Retinal pigment epithelial cell (primary cell): ENCODE measurements at regions not wholly inside any gene's neighbourhood (a gene's known extent, or its start where the extent isn't known, plus 50 kb on each side); places are given as distances from the start of the nearest gene placed in this dataset.
A peak's percentile ranks its signal among the peaks of the same experiment; 100 is the strongest.

Source experiments
- DNase-seq: peaks from one replicate; pipeline ENCODE4 v3.0.0-alpha.2; 2010; ENCODE audit warnings: low read depth
- H3K4me3 ChIP-seq: 2 replicates; pipeline ENCODE4 v1.5.1; 2011; ENCODE audit warnings: mild to moderate bottlenecking, low read length, control low read depth, moderate library complexity
- TF ChIP-seq, protein P1 (sequence below): conservative IDR thresholded peaks from 2 replicates; pipeline ENCODE4 v1.5.1; 2011; ENCODE audit warnings: low read depth, low read length, control low read depth, inconsistent platforms

DNA sequence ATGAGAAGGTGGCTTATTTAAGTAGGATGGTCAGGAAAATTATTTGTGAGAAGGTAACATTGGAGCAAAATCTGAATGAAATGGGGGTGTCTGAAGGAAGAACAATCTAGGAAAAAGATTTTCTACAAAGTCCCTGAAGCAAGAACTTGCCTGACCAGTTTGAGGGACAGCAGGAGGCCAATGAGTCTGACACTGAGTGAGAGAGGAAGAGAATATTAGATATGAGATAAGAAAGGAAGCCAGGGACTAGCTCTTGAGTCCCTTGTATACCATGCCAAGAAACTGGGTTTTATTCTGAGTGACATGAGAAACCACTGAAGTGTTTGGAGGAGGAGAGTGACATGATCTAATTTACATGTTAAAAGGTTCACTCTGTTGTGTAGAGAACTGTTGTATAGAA, 1478.9 kb downstream of the RPA4 start:
- TF ChIP-seq, protein P1, sequence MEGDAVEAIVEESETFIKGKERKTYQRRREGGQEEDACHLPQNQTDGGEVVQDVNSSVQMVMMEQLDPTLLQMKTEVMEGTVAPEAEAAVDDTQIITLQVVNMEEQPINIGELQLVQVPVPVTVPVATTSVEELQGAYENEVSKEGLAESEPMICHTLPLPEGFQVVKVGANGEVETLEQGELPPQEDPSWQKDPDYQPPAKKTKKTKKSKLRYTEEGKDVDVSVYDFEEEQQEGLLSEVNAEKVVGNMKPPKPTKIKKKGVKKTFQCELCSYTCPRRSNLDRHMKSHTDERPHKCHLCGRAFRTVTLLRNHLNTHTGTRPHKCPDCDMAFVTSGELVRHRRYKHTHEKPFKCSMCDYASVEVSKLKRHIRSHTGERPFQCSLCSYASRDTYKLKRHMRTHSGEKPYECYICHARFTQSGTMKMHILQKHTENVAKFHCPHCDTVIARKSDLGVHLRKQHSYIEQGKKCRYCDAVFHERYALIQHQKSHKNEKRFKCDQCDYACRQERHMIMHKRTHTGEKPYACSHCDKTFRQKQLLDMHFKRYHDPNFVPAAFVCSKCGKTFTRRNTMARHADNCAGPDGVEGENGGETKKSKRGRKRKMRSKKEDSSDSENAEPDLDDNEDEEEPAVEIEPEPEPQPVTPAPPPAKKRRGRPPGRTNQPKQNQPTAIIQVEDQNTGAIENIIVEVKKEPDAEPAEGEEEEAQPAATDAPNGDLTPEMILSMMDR = no peak
- H3K4me3 ChIP-seq = no peak overlapping the region
- no peak for DNase-seq

DNA sequence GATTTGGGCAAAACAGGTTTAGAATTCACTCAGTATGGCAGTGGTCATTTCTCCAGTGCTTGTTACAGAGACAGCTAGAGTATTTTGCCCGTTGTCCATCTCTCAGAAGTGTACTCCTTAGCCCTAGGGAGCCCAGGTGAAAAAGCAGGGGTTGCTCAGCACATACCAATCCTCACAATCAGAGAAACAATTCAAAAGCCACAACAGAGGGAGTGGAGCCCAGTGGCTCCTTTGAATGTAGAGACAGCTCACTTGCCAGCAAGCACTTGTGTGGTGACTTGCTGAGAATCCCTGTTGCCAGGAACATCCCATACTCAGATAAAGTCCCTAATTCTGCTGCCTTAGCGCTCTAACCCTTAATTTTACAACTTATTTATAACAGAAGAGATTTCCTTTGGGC, 1488.3 kb downstream of the RPA4 start:
- DNase-seq = no peak
- TF ChIP-seq, protein P1 = no peak
- no peak overlapping the region for H3K4me3 ChIP-seq

DNA sequence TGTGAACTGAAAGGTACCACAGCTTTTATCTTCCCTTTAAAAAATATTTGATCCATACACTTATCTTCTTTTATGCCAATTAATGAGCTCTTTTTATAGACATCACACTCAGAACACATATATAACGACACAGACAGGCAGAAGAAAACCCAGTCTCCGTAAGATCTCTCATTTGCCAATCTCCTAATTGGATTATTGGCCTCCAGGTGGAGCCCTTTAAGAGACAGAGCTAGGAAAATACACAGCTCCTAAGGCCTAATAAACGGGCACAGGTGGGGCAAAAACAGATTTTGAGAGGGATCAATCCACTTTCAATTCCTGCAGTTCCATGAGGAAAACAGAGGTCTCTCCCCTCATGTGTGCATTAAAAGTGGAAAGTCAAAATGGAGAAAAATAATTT, 1495.4 kb downstream of the RPA4 start:
- TF ChIP-seq, protein P1 = no peak
- no peak for DNase-seq
- no peak overlapping the region for H3K4me3 ChIP-seq

DNA sequence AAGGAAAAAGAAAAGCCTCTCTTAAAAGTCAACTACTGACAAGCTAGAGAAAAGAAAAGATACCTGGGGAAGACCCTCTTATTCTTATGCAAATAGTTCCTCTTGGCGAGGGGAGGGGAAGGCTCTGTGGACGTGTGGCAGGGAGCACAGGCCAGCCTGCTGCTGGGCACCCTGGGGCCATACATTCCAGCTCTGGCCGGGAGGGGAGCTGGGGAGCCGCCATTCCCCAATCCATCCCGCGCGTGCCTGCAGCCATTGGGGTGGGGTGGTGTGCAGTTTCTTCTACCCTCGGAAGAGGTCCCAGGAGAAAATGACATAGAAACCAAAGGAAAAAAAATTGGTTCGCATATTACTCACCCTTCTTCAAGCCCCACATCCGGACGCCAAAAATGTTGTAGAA, 1496.4 kb downstream of the RPA4 start:
- no peak overlapping the region for H3K4me3 ChIP-seq
- no peak for DNase-seq
- TF ChIP-seq, protein P1 = no peak

DNA sequence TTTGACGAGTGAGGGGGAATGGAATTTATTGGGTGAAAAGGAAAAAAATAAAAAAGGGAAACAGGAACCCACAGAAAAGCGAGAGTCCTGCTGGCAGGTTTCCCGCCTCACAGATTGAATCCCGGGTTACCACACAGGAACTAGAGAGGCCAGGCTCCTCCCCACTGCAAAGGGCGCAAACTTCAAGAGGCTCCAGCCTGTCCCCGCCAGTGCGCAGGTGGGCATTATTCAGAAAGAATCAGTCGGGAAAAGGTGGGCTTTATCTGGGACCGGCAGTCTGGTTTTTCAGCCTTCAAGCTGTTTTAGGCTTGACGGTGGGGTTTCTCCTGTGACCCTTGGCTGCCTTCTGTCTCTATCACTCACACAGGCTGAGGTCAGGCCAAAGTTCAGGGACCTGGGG, 1496.8 kb downstream of the RPA4 start:
- no peak for DNase-seq
- TF ChIP-seq, protein P1 = no peak
- H3K4me3 ChIP-seq = no peak overlapping the region

DNA sequence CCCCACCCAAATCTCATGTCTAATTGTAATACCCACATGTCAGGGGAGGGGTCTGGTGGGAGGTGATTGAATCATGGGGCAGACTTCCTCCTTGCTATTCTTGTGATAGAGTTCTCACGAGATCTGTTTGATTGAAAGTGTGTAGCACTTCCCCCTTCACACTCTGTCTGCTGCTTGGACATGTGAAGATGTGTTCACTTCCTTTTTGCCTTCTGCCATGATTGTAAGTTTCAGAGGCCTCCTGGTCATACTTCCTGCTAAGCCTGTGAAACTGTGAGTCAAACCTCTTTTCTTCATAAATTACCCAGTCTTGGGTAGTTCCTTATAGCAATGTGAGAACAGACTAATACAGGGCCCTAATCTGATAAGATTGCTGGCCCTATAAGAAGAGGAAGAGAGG, 1514.8 kb downstream of the RPA4 start:
- TF ChIP-seq, protein P1 = no peak
- no peak overlapping the region for H3K4me3 ChIP-seq
- DNase-seq = no peak

DNA sequence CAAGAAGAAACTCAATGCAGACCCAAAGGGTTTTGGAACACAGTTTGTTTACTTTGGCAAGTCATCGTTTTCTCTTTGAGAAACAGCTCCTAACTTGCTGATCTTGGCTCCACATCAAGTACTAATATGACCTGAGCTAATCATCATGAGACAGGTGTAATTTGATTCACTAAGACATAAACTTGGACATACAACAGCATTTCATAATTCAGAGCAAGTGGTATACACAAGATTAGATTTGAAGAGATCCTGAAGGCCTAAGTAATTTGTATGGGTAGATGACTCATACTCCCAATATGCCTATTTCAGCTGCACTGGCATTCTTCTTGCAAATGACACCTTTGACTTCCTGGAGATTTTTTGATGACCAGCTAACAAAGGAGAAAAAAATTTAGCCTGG, 1521.7 kb downstream of the RPA4 start:
- no peak overlapping the region for H3K4me3 ChIP-seq
- TF ChIP-seq, protein P1 = no peak
- DNase-seq = peak; percentile 16
